Natural killer cell treated with Interleukin-12 subunit alpha and Interleukin-12 subunit beta and Interleukin-15 and Interleukin-18, amount 100 ng/mL, for 72 hours (primary cell): ENCODE measurements at regions not wholly inside any gene's neighbourhood (a gene's known extent, or its start where the extent isn't known, plus 50 kb on each side); places are given as distances from the start of the nearest gene placed in this dataset.

Experiments
- ATAC-seq, 2 donors: fragments of 150-1000 bp; cut with Tn5 transposase in 1 of 2; sonication (Bioruptor Pico), chemical (Tn5 transposase) in 1 of 2; 2 replicates each; pipeline ENCODE4 v1.10.0; 2021
- DNase-seq: peaks from one replicate; pipeline ENCODE4 v3.0.0; 2022; ENCODE audit warnings: low spot score
- H3K27ac Mint-ChIP-seq, 2 donors: 1 replicate in 1 of 2; 2 replicates in 1 of 2; pipeline ENCODE4 v1.8.0; 2022; ENCODE audit warnings: mixed read lengths in 2 of 2, mild to moderate bottlenecking in 1 of 2, moderate library complexity in 1 of 2
- H3K27me3 Mint-ChIP-seq, 2 donors: 1 replicate in 1 of 2; 2 replicates in 1 of 2; pipeline ENCODE4 v1.8.0; 2022; ENCODE audit warnings: mixed read lengths in 2 of 2
- H3K36me3 Mint-ChIP-seq: one replicate; pipeline ENCODE4 v1.8.0; 2022; ENCODE audit warnings: mixed read lengths
- H3K4me1 Mint-ChIP-seq, 2 donors: 1 replicate in 1 of 2; 2 replicates in 1 of 2; pipeline ENCODE4 v1.8.0; 2022; ENCODE audit warnings: low read depth in 2 of 2, mixed read lengths in 2 of 2, mild to moderate bottlenecking in 1 of 2
- H3K4me3 Mint-ChIP-seq: one replicate; pipeline ENCODE4 v1.8.0; 2022; ENCODE audit warnings: mixed read lengths
- H3K9me3 Mint-ChIP-seq: 2 replicates; pipeline ENCODE4 v1.8.0; 2022; ENCODE audit warnings: mixed read lengths

DNA sequence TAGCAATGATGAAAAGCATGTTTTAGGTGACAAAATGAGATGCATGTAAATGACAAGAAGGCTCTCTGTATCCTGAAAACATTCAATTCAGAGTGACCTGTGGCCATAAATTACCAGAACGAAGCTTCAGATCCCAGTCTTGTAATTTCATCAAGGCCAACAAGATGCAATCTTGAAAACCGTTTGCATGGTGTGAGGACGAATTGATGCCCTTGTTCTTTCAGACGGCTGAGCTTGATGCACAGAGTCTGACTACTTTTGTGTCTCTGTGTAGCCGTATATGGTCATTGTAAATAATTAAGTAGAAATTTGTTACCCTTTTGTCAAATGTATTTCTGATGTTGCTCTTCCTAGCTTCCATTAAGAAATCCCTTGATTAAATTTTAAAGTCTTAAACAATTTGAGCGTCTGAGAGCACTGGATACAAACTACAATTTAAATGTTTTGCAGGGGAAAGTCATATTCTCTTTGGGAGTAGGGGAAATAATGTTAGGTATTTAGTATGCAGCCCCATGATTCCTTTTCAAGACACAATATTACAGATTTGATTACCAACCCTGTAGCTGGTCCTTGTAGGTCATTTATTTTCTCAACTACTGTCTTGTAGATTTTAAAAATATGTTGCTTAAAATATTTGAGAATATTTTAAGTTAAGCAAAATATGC is 125.8 kb upstream of the PCDH9 start:
- Mint-ChIP-seq H3K27me3 (no peaks in the 10 kb centered on the region), H3K27ac (no peak overlapping the region), H3K36me3 (no peaks in the 10 kb centered on the region), H3K9me3 (peaks cover 3% of the 10 kb centered on the region), H3K4me3 (no peak overlapping the region), H3K4me1 (no peaks in the 10 kb centered on the region)
- ATAC-seq (no peak), DNase-seq (no peak)

DNA sequence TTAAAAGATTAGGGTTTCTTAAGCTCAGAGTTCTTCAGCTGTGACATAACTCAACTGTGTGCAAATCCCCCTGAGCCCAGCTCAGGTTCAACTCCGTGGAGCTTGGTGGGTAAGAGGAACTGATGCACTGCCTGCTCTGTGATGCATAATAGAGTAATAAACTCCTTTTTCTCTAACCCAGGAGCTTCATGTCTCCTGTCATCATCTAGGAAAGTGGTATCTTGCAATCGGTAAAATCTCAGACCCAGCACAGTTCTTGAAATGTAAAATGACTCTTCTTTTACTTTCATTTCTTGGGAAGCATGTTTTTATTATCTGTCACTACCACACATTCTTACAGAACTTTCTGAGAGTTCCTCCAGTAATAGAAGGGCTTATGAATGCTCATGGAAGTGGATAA is 123.8 kb upstream of the PCDH9 start:
- H3K36me3 Mint-ChIP-seq: no peaks in the 10 kb centered on the region
- H3K4me3 Mint-ChIP-seq: no peak overlapping the region
- H3K27ac Mint-ChIP-seq: no peak overlapping the region
- DNase-seq (no peak), ATAC-seq (no peak)
- no peaks in the 10 kb centered on the region for H3K4me1 Mint-ChIP-seq
- peaks cover 3% of the 10 kb centered on the region for H3K9me3 Mint-ChIP-seq
- no peaks in the 10 kb centered on the region for H3K27me3 Mint-ChIP-seq

DNA sequence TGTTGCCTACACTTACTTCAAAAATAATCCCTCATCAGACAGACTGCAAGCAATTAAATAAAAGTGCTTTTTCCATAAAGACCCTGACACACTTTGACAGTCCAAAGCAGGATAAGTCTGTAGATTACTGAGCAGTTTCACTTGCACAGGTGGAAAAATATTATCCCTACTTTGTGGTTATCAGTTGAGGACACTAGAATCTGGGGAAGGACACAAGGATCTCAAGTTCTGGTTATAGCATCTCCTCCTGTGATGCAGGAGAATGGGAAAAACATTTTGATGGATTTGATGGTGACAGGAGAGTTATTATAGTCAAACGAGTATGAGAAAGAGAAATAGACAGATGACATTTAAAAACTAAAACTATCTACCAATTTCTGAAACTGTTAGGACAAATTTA is 122.9 kb upstream of the PCDH9 start:
- Mint-ChIP-seq H3K9me3 (no peaks in the 10 kb centered on the region), H3K36me3 (no peaks in the 10 kb centered on the region), H3K27me3 (no peaks in the 10 kb centered on the region), H3K4me1 (no peaks in the 10 kb centered on the region), H3K4me3 (no peak overlapping the region), H3K27ac (no peak overlapping the region)
- ATAC-seq (no peak), DNase-seq (no peak)

DNA sequence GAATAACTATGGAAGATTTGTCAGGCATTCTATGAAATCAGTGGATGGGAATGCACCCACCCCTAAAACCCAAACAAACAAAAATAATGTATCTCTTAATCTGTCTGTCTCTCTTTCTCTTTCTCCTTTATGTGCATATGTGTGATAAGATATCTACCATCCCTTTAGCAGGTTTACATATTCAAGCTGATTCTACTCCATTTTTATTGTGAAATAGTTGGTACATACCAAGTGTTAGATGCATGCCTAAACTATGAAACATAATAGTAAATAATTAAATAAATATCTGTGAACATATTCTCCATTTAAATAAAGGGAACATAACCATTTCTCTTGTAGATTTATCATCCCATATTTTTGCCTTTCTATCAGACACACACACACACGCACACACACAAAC is 121.8 kb upstream of the PCDH9 start:
- no peak for ATAC-seq
- Mint-ChIP-seq H3K36me3 (peaks cover 4% of the 10 kb centered on the region), H3K27ac (no peak overlapping the region), H3K9me3 (no peaks in the 10 kb centered on the region), H3K4me3 (no peak overlapping the region), H3K27me3 (no peaks in the 10 kb centered on the region), H3K4me1 (no peaks in the 10 kb centered on the region)
- DNase-seq: no peak

DNA sequence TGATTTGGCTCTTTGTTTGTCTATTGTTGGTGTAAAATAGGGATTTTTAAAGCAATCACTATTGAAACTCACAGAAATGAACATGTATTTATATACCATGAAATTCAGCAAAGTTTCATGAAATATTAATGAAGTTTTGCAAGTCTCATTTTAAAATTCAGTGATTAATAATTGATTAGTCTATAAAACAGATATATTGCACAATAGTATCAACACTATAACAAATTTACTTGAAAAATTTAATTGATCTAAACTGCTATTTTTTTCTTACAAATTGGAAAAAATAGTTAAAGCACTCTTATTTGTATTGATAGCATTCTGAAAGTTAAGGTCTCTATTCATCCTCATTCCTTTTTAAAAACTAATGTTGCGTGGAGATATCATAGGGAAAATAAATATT is 121.0 kb upstream of the PCDH9 start:
- no peak for ATAC-seq
- peaks cover 3% of the 10 kb centered on the region for H3K9me3 Mint-ChIP-seq
- no peak overlapping the region for H3K4me3 Mint-ChIP-seq
- no peak for DNase-seq
- no peaks in the 10 kb centered on the region for H3K4me1 Mint-ChIP-seq
- no peak overlapping the region for H3K27ac Mint-ChIP-seq
- H3K27me3 Mint-ChIP-seq: no peaks in the 10 kb centered on the region
- peaks cover 4% of the 10 kb centered on the region for H3K36me3 Mint-ChIP-seq

DNA sequence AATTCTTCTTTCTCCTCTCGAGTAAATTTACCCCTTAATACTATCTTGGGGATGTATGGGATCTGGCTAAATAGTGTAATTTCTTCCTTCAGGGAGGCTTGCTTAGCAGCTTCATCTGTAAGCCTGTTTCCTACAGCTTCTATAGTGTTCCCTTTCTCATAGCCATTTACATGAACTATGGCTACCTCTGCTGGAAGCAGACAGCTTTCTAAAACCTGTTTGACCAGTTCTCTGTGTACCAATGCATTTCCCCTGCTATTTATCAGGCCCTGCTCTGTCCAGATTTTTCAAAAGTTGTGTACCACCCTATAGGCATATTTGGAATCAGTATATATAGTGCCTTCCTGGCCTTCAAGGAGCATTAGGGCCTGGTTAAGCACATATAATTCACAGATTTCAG is 113.6 kb upstream of the PCDH9 start:
- no peaks in the 10 kb centered on the region for H3K4me1 Mint-ChIP-seq
- DNase-seq: no peak
- H3K9me3 Mint-ChIP-seq: peaks cover 19% of the 10 kb centered on the region
- peaks cover 4% of the 10 kb centered on the region for H3K36me3 Mint-ChIP-seq
- no peak overlapping the region for H3K4me3 Mint-ChIP-seq
- no peak for ATAC-seq
- H3K27me3 Mint-ChIP-seq: no peaks in the 10 kb centered on the region
- no peak overlapping the region for H3K27ac Mint-ChIP-seq

DNA sequence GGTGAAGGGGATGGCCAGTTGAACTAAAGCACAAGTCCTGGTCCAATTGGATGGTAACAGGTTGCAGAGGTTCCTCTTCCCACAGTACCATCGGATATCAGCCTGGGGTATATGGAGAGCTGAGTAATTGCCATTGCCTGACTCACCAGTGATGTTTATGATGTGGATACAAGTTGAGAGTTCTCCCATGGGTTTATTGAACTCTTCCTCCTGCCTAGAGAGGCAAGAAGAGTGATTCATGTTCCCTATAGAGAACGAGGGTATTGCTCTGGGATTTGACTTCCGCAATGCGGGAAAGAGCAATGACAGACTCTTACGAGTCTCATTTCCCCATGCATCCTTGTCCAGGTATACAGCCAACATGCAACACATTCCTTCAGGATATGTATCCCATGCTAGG is 111.3 kb upstream of the PCDH9 start:
- peaks cover 22% of the 10 kb centered on the region for H3K9me3 Mint-ChIP-seq
- no peaks in the 10 kb centered on the region for H3K27me3 Mint-ChIP-seq
- no peak overlapping the region for H3K4me3 Mint-ChIP-seq
- no peak overlapping the region for H3K27ac Mint-ChIP-seq
- no peaks in the 10 kb centered on the region for H3K36me3 Mint-ChIP-seq
- DNase-seq (no peak), ATAC-seq (no peak)
- H3K4me1 Mint-ChIP-seq: no peaks in the 10 kb centered on the region

DNA sequence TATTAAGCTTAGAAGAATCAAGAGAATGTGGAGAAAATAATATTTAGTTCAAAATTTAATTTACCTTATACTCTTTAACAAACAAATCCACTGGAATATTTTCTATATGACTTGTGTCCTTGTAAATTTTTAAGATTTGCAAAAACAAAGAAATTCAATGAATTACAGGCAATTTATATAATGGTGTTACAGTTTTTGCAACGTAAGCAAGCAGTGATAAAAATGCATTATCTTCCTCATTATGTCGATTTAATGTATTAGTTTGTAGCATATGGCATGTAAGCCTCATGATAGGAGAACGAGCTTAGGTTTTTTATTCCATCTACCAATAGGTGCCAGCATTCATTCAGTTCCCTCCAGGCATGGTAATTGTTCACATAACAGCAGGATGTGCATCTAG is 100.0 kb upstream of the PCDH9 start:
- DNase-seq (no peak), ATAC-seq (no peak)
- H3K9me3 Mint-ChIP-seq: peaks cover 7% of the 10 kb centered on the region
- H3K4me3 Mint-ChIP-seq: no peak overlapping the region
- H3K36me3 Mint-ChIP-seq: no peaks in the 10 kb centered on the region
- no peaks in the 10 kb centered on the region for H3K4me1 Mint-ChIP-seq
- H3K27me3 Mint-ChIP-seq: no peaks in the 10 kb centered on the region
- no peak overlapping the region for H3K27ac Mint-ChIP-seq

DNA sequence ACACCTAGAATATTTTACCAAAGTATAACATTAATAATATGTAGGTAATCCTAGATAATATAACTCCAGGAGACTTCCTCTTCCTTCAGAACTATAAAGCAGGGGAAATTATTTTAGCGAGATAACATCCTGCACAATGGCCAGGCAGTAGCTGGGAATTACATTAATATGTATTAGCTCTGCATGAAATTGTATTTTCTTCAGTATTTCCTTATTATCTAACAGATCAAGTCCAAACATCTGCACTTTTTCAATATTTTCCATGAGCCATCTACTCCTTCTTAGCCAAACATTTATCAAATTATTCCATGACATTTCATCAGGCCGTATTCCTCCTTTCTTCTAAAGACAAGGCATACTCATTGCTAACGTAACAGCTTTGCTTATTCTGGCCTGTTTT is 98.8 kb upstream of the PCDH9 start:
- ATAC-seq (no peak), DNase-seq (no peak)
- Mint-ChIP-seq H3K36me3 (no peaks in the 10 kb centered on the region), H3K27me3 (no peaks in the 10 kb centered on the region), H3K4me3 (no peak overlapping the region), H3K27ac (no peak overlapping the region), H3K4me1 (no peaks in the 10 kb centered on the region), H3K9me3 (peaks cover 7% of the 10 kb centered on the region)

DNA sequence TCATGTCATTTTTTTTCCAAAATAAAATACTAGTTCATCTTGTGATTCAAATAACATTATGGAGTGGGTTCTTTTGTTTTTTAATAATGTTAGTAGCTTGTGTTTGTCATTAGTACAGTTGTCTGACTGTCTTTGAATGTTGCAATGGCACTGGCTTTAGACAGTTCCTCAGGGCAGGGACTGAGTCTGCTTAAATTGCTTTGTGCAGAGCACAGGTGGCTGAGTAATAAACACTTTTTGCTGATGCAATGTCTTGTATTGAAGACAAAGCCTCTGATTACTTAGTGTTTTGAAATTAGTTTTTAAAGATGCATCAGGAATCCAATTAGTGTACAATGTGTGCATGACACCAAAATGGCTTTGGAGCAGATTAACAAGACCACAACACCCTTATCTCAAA is 88.7 kb upstream of the PCDH9 start:
- no peaks in the 10 kb centered on the region for H3K36me3 Mint-ChIP-seq
- H3K27ac Mint-ChIP-seq: no peak overlapping the region
- H3K4me1 Mint-ChIP-seq: no peaks in the 10 kb centered on the region
- no peak overlapping the region for H3K4me3 Mint-ChIP-seq
- ATAC-seq: no peak
- H3K9me3 Mint-ChIP-seq: peaks cover 12% of the 10 kb centered on the region
- no peaks in the 10 kb centered on the region for H3K27me3 Mint-ChIP-seq
- DNase-seq: no peak

DNA sequence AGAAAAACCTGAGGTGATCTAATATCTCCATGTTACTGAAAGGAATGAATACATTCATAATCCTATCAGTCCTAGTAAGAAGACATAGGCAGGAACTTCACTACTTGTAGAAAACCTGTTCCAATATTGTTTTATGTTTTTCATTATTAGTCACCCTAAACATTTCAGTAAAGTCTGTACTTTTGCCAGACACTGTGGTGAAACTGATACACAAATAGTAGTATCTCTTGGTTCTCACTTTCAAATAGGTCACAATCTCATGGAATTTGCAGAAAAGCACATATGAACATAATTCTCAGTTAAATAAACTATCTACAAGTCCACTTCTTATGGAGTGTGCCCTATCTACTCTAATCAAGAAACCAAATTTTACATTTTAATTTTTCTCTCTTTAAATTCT is 88.3 kb upstream of the PCDH9 start:
- Mint-ChIP-seq H3K36me3 (no peaks in the 10 kb centered on the region), H3K27ac (no peak overlapping the region), H3K4me1 (no peaks in the 10 kb centered on the region), H3K27me3 (no peaks in the 10 kb centered on the region), H3K9me3 (peaks cover 12% of the 10 kb centered on the region), H3K4me3 (no peak overlapping the region)
- ATAC-seq (no peak), DNase-seq (no peak)

DNA sequence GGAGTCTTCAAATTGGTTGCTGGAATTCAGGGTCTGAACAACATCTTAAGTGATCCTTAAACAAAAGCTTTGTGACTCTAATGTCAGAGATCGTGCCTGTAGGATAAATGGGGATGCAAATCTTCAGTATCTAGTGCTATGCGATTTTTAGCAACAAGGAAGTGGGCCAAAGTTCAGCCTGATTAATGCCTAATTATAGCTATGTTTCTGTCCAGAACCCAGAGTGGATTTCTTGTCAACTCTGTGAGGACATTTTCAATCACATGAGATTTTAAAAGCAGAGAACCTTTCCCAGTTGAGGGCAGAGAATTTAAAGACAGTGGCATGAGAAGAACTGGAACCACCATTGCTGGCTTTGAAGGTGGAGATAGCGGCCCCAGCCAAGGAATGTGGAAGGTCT is 84.3 kb upstream of the PCDH9 start:
- no peak overlapping the region for H3K27ac Mint-ChIP-seq
- no peaks in the 10 kb centered on the region for H3K4me1 Mint-ChIP-seq

DNA sequence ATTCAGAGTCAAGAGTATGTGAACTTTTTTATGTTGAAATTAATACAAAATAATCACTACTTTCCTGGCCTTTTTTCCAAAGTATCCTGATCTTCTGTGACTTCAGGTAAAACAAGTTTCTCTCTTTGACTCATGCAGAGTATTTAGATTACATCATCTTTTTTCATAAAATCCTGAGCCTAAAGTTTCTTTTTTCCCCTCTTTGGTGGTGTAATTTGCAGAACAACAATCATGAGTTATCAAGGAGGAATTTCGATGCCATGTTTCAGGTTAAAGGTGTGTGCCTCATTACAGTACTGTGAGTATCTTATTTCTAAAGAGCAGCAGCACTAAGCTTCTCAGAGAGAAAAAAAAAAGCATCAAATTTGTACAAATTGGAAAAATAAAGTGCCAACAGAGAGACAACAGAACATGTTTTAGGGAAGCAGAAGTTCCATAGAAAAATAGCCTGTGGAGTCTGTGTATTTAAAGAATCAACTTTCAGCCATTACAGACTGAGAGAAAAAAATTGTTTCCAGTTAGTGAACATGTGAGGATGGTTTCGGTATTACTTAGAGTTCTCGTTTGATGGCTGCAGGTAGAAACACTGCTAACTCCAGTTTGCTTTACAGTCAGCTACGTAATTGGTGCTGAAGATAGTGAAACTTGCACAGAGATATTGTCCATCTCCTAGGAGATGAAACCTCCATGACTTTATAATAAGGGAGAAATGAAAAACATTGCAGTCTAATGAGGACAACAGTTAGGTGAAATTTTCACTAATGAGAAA is 78.1 kb upstream of the PCDH9 start:
- Mint-ChIP-seq H3K27ac (no peak overlapping the region), H3K36me3 (no peaks in the 10 kb centered on the region), H3K4me3 (no peak overlapping the region), H3K4me1 (no peaks in the 10 kb centered on the region), H3K9me3 (peaks cover 2% of the 10 kb centered on the region), H3K27me3 (no peaks in the 10 kb centered on the region)
- ATAC-seq: no peak
- no peak for DNase-seq

More for the DNA sequence above, 84.3 kb upstream of the PCDH9 start:
- no peak for ATAC-seq
- Mint-ChIP-seq H3K36me3 (no peaks in the 10 kb centered on the region), H3K9me3 (peaks cover 12% of the 10 kb centered on the region), H3K4me3 (no peak overlapping the region), H3K27me3 (no peaks in the 10 kb centered on the region)
- DNase-seq: no peak

DNA sequence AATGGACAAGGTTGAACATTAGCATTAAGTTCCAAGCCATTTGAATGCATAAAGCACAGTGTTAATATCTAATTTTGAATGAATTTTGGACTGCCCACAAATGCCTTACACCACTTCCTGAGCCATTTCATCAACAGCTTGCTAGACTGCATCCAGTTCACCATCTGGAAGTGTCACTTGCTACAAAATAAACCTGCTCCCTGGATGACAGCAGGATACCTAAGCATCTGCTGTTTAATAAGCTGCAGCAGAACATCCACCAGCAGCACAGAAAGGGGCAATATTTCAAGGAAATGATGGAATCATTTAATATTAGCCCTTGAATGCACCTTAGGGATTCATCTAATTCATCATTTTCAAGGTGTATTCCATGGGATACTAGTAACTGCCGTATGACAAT is 76.6 kb upstream of the PCDH9 start:
- no peaks in the 10 kb centered on the region for H3K27me3 Mint-ChIP-seq
- no peak overlapping the region for H3K27ac Mint-ChIP-seq
- H3K36me3 Mint-ChIP-seq: no peaks in the 10 kb centered on the region
- H3K4me1 Mint-ChIP-seq: no peaks in the 10 kb centered on the region
- H3K9me3 Mint-ChIP-seq: peaks cover 2% of the 10 kb centered on the region
- no peak for ATAC-seq
- H3K4me3 Mint-ChIP-seq: no peak overlapping the region
- no peak for DNase-seq
